Uterus (tissue), 2 donors: ENCODE measurements at regions not wholly inside any gene's neighbourhood (a gene's known extent, or its start where the extent isn't known, plus 50 kb on each side); places are given as distances from the start of the nearest gene placed in this dataset.

ENCODE experiments used
- POLR2A ChIP-seq, 2 donors: fragments of 450-650 bp; IDR thresholded peaks; one replicate each; pipeline ENCODE4 v1.6.1; 2016; ENCODE audit warnings: antibody characterized with exemption in 2 of 2, mild to moderate bottlenecking in 1 of 2, moderate library complexity in 1 of 2
- TF ChIP-seq, protein P1 (sequence below), 4 experiments: fragments of 200-600 bp in 2 of 4; fragments of 450-650 bp in 2 of 4; sonication (generic) in 2 of 4; IDR thresholded peaks; one replicate each; pipeline ENCODE4 v1.5.1; 2016 to 2019; ENCODE audit warnings: antibody characterized with exemption in 4 of 4, mild to moderate bottlenecking in 2 of 4, moderate library complexity in 1 of 4

DNA sequence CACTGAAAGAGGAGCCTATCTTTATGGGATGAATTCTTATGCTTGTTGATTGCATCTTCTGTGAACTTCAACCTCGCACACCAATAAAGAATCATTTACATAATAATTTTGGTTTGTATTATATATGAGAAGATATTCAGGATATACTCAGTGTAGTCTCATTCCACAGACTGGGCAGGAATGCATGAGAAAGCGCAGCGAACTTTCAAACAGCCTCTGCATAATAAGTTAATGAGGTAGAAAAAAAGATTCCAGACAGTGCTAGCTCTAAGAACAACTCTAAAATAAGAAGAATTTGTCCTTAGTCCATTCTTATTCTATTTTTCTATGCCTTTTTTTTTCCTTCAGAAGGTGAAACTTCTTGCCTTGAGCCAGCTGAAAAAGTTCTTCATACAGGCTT, 224.3 kb upstream of the CTSO start:
- TF ChIP-seq, protein P1, sequence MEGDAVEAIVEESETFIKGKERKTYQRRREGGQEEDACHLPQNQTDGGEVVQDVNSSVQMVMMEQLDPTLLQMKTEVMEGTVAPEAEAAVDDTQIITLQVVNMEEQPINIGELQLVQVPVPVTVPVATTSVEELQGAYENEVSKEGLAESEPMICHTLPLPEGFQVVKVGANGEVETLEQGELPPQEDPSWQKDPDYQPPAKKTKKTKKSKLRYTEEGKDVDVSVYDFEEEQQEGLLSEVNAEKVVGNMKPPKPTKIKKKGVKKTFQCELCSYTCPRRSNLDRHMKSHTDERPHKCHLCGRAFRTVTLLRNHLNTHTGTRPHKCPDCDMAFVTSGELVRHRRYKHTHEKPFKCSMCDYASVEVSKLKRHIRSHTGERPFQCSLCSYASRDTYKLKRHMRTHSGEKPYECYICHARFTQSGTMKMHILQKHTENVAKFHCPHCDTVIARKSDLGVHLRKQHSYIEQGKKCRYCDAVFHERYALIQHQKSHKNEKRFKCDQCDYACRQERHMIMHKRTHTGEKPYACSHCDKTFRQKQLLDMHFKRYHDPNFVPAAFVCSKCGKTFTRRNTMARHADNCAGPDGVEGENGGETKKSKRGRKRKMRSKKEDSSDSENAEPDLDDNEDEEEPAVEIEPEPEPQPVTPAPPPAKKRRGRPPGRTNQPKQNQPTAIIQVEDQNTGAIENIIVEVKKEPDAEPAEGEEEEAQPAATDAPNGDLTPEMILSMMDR (IDR thresholded peaks at IDR 0.05) = no peak
- no peak for TF ChIP-seq POLR2A (IDR thresholded peaks at IDR 0.05)
